ENCODE measurements at regions not wholly inside any gene's neighbourhood (a gene's known extent, or its start where the extent isn't known, plus 50 kb on each side); places are given as distances from the start of the nearest gene placed in this dataset.

- TF ChIP-seq, protein P1, sequence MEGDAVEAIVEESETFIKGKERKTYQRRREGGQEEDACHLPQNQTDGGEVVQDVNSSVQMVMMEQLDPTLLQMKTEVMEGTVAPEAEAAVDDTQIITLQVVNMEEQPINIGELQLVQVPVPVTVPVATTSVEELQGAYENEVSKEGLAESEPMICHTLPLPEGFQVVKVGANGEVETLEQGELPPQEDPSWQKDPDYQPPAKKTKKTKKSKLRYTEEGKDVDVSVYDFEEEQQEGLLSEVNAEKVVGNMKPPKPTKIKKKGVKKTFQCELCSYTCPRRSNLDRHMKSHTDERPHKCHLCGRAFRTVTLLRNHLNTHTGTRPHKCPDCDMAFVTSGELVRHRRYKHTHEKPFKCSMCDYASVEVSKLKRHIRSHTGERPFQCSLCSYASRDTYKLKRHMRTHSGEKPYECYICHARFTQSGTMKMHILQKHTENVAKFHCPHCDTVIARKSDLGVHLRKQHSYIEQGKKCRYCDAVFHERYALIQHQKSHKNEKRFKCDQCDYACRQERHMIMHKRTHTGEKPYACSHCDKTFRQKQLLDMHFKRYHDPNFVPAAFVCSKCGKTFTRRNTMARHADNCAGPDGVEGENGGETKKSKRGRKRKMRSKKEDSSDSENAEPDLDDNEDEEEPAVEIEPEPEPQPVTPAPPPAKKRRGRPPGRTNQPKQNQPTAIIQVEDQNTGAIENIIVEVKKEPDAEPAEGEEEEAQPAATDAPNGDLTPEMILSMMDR (IDR thresholded peaks at IDR 0.05; ENCODE audit: low read depth, low read length) = no peak
- no peak overlapping the region for H3K4me3 ChIP-seq (replicated peaks in 1 of 2; ENCODE audit: low read depth in 2 of 2, low read length in 2 of 2)
- DNase-seq (ENCODE audit: low read depth in 2 of 2) = no peak
Observed at GRCh38 chr10:62926407-62926806, 110.2 kb upstream of the EGR2 start.

GRCh38 chr10:62924344-62924748 is 108.2 kb upstream of the EGR2 start:
- DNase-seq (ENCODE audit: low read depth in 2 of 2) = no peak
- TF ChIP-seq, protein P1 (IDR thresholded peaks at IDR 0.05; ENCODE audit: low read depth, low read length) = no peak
- H3K4me3 ChIP-seq (replicated peaks in 1 of 2; ENCODE audit: low read depth in 2 of 2, low read length in 2 of 2) = no peak overlapping the region

DNA sequence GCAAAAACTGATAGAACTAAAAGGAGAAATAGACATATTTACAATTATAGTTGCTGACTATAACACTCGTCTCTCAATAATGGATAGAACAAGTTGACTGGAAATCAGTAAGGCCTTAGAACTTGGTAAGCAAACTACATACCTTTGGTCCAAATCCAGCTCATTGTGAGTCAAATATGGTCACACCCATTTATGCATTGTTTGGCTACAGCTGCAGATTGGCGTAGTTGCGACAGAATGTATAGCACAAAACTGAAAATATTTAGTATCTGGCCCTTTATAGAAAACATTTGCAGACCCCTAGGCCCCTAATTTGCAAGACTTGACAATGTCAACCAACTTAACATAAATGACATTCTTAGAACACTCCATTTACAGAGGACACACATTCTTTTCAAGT is 103.6 kb upstream of the EGR2 start:
- peak; percentile 40 to 86 for DNase-seq (ENCODE audit: low read depth in 2 of 2)
- TF ChIP-seq, protein P1 (IDR thresholded peaks at IDR 0.05; ENCODE audit: low read depth, low read length) = no peak
- H3K4me3 ChIP-seq (replicated peaks in 1 of 2; ENCODE audit: low read depth in 2 of 2, low read length in 2 of 2) = no peak overlapping the region

GRCh38 chr10:62917475-62918238 is 101.5 kb upstream of the EGR2 start:
- no peak overlapping the region for H3K4me3 ChIP-seq (replicated peaks in 1 of 2; ENCODE audit: low read depth in 2 of 2, low read length in 2 of 2)
- TF ChIP-seq, protein P1 (IDR thresholded peaks at IDR 0.05; ENCODE audit: low read depth, low read length) = no peak
- DNase-seq (ENCODE audit: low read depth in 2 of 2) = no peak

GRCh38 chr10:62916141-62916603 is 100.0 kb upstream of the EGR2 start:
- peak; percentile 90 to 97 for DNase-seq (ENCODE audit: low read depth in 2 of 2)
- TF ChIP-seq, protein P1 (IDR thresholded peaks at IDR 0.05; ENCODE audit: low read depth, low read length) = no peak
- no peak overlapping the region for H3K4me3 ChIP-seq (replicated peaks in 1 of 2; ENCODE audit: low read depth in 2 of 2, low read length in 2 of 2)

DNA sequence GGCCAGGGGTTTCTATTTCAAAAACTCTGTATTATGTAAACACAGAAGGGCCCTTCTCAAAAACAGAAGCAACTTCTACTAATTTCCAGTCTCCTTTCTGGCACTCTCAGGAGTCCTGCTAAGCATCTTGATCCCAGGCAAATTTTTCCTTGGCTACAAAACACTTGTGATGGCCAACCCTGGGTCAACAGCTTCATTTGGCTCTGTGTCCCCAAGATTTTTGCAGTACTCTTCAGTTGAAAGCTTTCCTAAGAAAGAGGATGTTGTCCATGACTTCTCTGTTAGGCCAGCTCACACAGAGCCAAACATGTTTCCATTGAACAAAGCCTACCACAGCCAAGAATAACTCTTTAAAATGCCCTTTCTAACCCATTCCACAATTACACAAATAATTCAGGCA is 99.0 kb upstream of the EGR2 start:
- no peak for DNase-seq (ENCODE audit: low read depth in 2 of 2)
- no peak overlapping the region for H3K4me3 ChIP-seq (replicated peaks in 1 of 2; ENCODE audit: low read depth in 2 of 2, low read length in 2 of 2)
- TF ChIP-seq, protein P1 (IDR thresholded peaks at IDR 0.05; ENCODE audit: low read depth, low read length) = no peak
